CD4-positive, alpha-beta memory T cell (primary cell): ENCODE measurements at regions not wholly inside any gene's neighbourhood (a gene's known extent, or its start where the extent isn't known, plus 50 kb on each side); places are given as distances from the start of the nearest gene placed in this dataset.

Source experiments
- CTCF ChIA-PET: fragments of 350-600 bp; sonication (Branson Sonifier 250); formaldehyde crosslinking; loops from one replicate; lab custom pipeline; 2021; ENCODE audit warnings: inconsistent platforms; ENCODE audit not compliant: partially characterized antibody; lab: Charles Lee
- POLR2A ChIA-PET: fragments of 350-600 bp; sonication (Branson Sonifier 250); formaldehyde crosslinking; loops from one replicate; lab custom pipeline; 2021; ENCODE audit not compliant: partially characterized antibody; lab: Charles Lee
- DNase-seq, 5 donors: peaks; one replicate each; pipeline versions ENCODE4 v3.0.0 to v3.0.0-alpha.2; 2020 to 2022; ENCODE audit warnings: mixed read lengths in 1 of 5
- H3K27ac ChIP-seq: one replicate; pipeline ENCODE4 v1.7.0; 2013; ENCODE audit warnings: low read depth, low read length
- H3K27me3 ChIP-seq: 2 replicates; pipeline ENCODE4 v1.7.0; 2013; ENCODE audit warnings: mild to moderate bottlenecking, low read length, moderate library complexity; ENCODE audit not compliant: insufficient read depth
- H3K36me3 ChIP-seq: 2 replicates; pipeline ENCODE4 v1.7.0; 2013; ENCODE audit warnings: mild to moderate bottlenecking, low read length, moderate library complexity; ENCODE audit not compliant: insufficient read depth
- H3K4me1 ChIP-seq: 2 replicates; pipeline ENCODE4 v1.7.0; 2013; ENCODE audit warnings: mild to moderate bottlenecking, low read length, moderate library complexity; ENCODE audit not compliant: insufficient read depth
- H3K4me3 ChIP-seq, 2 donors: one replicate each; pipeline ENCODE4 v1.7.0; 2013; ENCODE audit warnings: low read length in 2 of 2, mild to moderate bottlenecking in 1 of 2
- H3K9me3 ChIP-seq, 2 donors: one replicate each; pipeline ENCODE4 v1.7.0; 2013; ENCODE audit warnings: low read length in 2 of 2, control low read depth in 1 of 2; ENCODE audit not compliant: control insufficient read depth in 1 of 2
- H3K27ac Mint-ChIP-seq, 7 donors: one replicate each; pipeline ENCODE4 v1.8.0; 2020 to 2021; ENCODE audit warnings: mixed read lengths in 7 of 7, mild to moderate bottlenecking in 6 of 7, inconsistent platforms in 3 of 7, moderate library complexity in 3 of 7
- H3K27me3 Mint-ChIP-seq, 2 donors: one replicate each; pipeline ENCODE4 v1.8.0; 2020 to 2021; ENCODE audit warnings: mixed read lengths in 2 of 2
- H3K36me3 Mint-ChIP-seq, 2 donors: one replicate each; pipeline ENCODE4 v1.8.0; 2020 to 2021; ENCODE audit warnings: mixed read lengths in 2 of 2, inconsistent platforms in 1 of 2, mild to moderate bottlenecking in 1 of 2
- H3K4me1 Mint-ChIP-seq, 4 donors: one replicate each; pipeline ENCODE4 v1.8.0; 2020 to 2021; ENCODE audit warnings: mixed read lengths in 4 of 4, mild to moderate bottlenecking in 1 of 4
- H3K4me3 Mint-ChIP-seq, 8 donors: one replicate each; pipeline ENCODE4 v1.8.0; 2020 to 2021; ENCODE audit warnings: mixed read lengths in 8 of 8, mild to moderate bottlenecking in 7 of 8, moderate library complexity in 6 of 8, inconsistent platforms in 3 of 8
- H3K9me3 Mint-ChIP-seq, 8 donors: one replicate each; pipeline ENCODE4 v1.8.0; 2020 to 2021; ENCODE audit warnings: mixed read lengths in 8 of 8, mild to moderate bottlenecking in 5 of 8, inconsistent platforms in 3 of 8, moderate library complexity in 1 of 8
- intact Hi-C: fragments of 100-400 bp; cut with micrococcal nuclease; formaldehyde crosslinking; loops from one replicate; pipeline ENCODE4 v1.15.1; 2023

- Histone ChIP-seq H3K36me3 (no peaks in the 10 kb centered on the region), H3K27me3 (no peaks in the 10 kb centered on the region), H3K27ac (no peak overlapping the region), H3K4me1 (no peaks in the 10 kb centered on the region), H3K4me3 (no peak overlapping the region), H3K9me3 (no peaks in the 10 kb centered on the region)
- intact Hi-C loops = no loop called here
- Mint-ChIP-seq H3K4me3 (no peak overlapping the region), H3K27me3 (peaks cover 0 to 1% of the 10 kb centered on the region in 2 donors), H3K9me3 (peaks cover 0 to 3% (median 0%) of the 10 kb centered on the region in 8 donors), H3K36me3 (no peaks in the 10 kb centered on the region), H3K4me1 (no peaks in the 10 kb centered on the region), H3K27ac (no peak overlapping the region)
- no peak for DNase-seq
- ChIA-PET CTCF (no interaction called here), POLR2A (no interaction called here)
Measured at GRCh38 chr18:24914685-24915084, 437.3 kb downstream of the ZNF521 start.

GRCh38 chr18:24915547-24915946 is 436.4 kb downstream of the ZNF521 start:
- Mint-ChIP-seq H3K4me3 (no peak overlapping the region), H3K4me1 (no peaks in the 10 kb centered on the region), H3K9me3 (peaks cover 0 to 3% (median 0%) of the 10 kb centered on the region in 8 donors), H3K27me3 (peaks cover 0 to 1% of the 10 kb centered on the region in 2 donors), H3K27ac (no peak overlapping the region), H3K36me3 (no peaks in the 10 kb centered on the region)
- no peak for DNase-seq
- H3K36me3 ChIP-seq = no peaks in the 10 kb centered on the region
- ChIA-PET POLR2A (no interaction called here), CTCF (no interaction called here)
- intact Hi-C loops = no loop called here
- no peaks in the 10 kb centered on the region for H3K4me1 ChIP-seq
- H3K27me3 ChIP-seq = no peaks in the 10 kb centered on the region
- H3K4me3 ChIP-seq = no peak overlapping the region
- no peak overlapping the region for H3K27ac ChIP-seq
- no peaks in the 10 kb centered on the region for H3K9me3 ChIP-seq

- Histone ChIP-seq H3K4me3 (no peak overlapping the region), H3K27ac (no peak overlapping the region), H3K27me3 (no peaks in the 10 kb centered on the region), H3K4me1 (no peaks in the 10 kb centered on the region), H3K36me3 (no peaks in the 10 kb centered on the region), H3K9me3 (no peaks in the 10 kb centered on the region)
- Mint-ChIP-seq H3K4me1 (no peaks in the 10 kb centered on the region), H3K27me3 (peaks cover 0 to 2% of the 10 kb centered on the region in 2 donors), H3K27ac (no peak overlapping the region), H3K9me3 (peaks cover 0 to 4% (median 0%) of the 10 kb centered on the region in 8 donors), H3K36me3 (no peaks in the 10 kb centered on the region), H3K4me3 (no peak overlapping the region)
- intact Hi-C loops = no loop called here
- CTCF ChIA-PET = no interaction called here
- POLR2A ChIA-PET = no interaction called here
- DNase-seq = no peak
Measured at GRCh38 chr18:24917767-24918166, 434.2 kb downstream of the ZNF521 start.

- H3K27me3 ChIP-seq = no peaks in the 10 kb centered on the region
- Mint-ChIP-seq H3K27ac (no peak overlapping the region), H3K4me3 (no peak overlapping the region), H3K27me3 (peaks cover 0 to 2% of the 10 kb centered on the region in 2 donors), H3K36me3 (no peaks in the 10 kb centered on the region), H3K4me1 (no peaks in the 10 kb centered on the region), H3K9me3 (peaks cover 0 to 4% (median 0%) of the 10 kb centered on the region in 8 donors)
- no peaks in the 10 kb centered on the region for H3K36me3 ChIP-seq
- H3K9me3 ChIP-seq = no peaks in the 10 kb centered on the region
- intact Hi-C loops = no loop called here
- ChIA-PET CTCF (no interaction called here), POLR2A (no interaction called here)
- H3K4me1 ChIP-seq = no peaks in the 10 kb centered on the region
- DNase-seq = no peak
- no peak overlapping the region for H3K4me3 ChIP-seq
- H3K27ac ChIP-seq = no peak overlapping the region
Measured at GRCh38 chr18:24918257-24918656, 433.7 kb downstream of the ZNF521 start.

GRCh38 chr18:24919181-24919797 is 432.7 kb downstream of the ZNF521 start:
- Histone ChIP-seq H3K9me3 (no peaks in the 10 kb centered on the region), H3K4me3 (no peak overlapping the region), H3K27ac (no peak overlapping the region), H3K36me3 (no peaks in the 10 kb centered on the region), H3K27me3 (no peaks in the 10 kb centered on the region), H3K4me1 (no peaks in the 10 kb centered on the region)
- intact Hi-C loops = no loop called here
- Mint-ChIP-seq H3K4me3 (no peak overlapping the region), H3K4me1 (no peaks in the 10 kb centered on the region), H3K27ac (no peak overlapping the region), H3K36me3 (no peaks in the 10 kb centered on the region), H3K9me3 (peaks cover 0 to 4% (median 0%) of the 10 kb centered on the region in 8 donors), H3K27me3 (peaks cover 0 to 6% of the 10 kb centered on the region in 2 donors)
- ChIA-PET POLR2A (no interaction called here), CTCF (no interaction called here)
- DNase-seq = no peak

GRCh38 chr18:24922491-24922890 is 429.5 kb downstream of the ZNF521 start:
- intact Hi-C loops = no loop called here
- Histone ChIP-seq H3K36me3 (no peaks in the 10 kb centered on the region), H3K9me3 (no peaks in the 10 kb centered on the region), H3K27me3 (no peaks in the 10 kb centered on the region), H3K4me1 (no peaks in the 10 kb centered on the region), H3K27ac (no peak overlapping the region), H3K4me3 (no peak overlapping the region)
- peaks cover 0 to 4% (median 0%) of the 10 kb centered on the region in 8 donors for H3K9me3 Mint-ChIP-seq
- CTCF ChIA-PET = no interaction called here
- no peak for DNase-seq
- H3K27me3 Mint-ChIP-seq = peaks cover 0 to 4% of the 10 kb centered on the region in 2 donors
- H3K27ac Mint-ChIP-seq = no peak overlapping the region
- H3K36me3 Mint-ChIP-seq = no peaks in the 10 kb centered on the region
- POLR2A ChIA-PET = no interaction called here
- H3K4me3 Mint-ChIP-seq = no peak overlapping the region
- H3K4me1 Mint-ChIP-seq = no peaks in the 10 kb centered on the region

- H3K9me3 Mint-ChIP-seq = peaks cover 0 to 4% (median 0%) of the 10 kb centered on the region in 8 donors
- no peaks in the 10 kb centered on the region for H3K4me1 Mint-ChIP-seq
- no peak overlapping the region for H3K27ac ChIP-seq
- DNase-seq = no peak
- POLR2A ChIA-PET = no interaction called here
- no peaks in the 10 kb centered on the region for H3K36me3 Mint-ChIP-seq
- CTCF ChIA-PET = no interaction called here
- no peaks in the 10 kb centered on the region for H3K4me1 ChIP-seq
- no peaks in the 10 kb centered on the region for H3K27me3 ChIP-seq
- no peak overlapping the region for H3K4me3 ChIP-seq
- intact Hi-C loops = no loop called here
- no peaks in the 10 kb centered on the region for H3K9me3 ChIP-seq
- peaks cover 0 to 4% of the 10 kb centered on the region in 2 donors for H3K27me3 Mint-ChIP-seq
- no peak overlapping the region for H3K27ac Mint-ChIP-seq
- no peaks in the 10 kb centered on the region for H3K36me3 ChIP-seq
- no peak overlapping the region for H3K4me3 Mint-ChIP-seq
Measured at GRCh38 chr18:24923138-24923537, 428.8 kb downstream of the ZNF521 start.
